OCI-LY7 (cell line): ENCODE measurements at regions not wholly inside any gene's neighbourhood (a gene's known extent, or its start where the extent isn't known, plus 50 kb on each side); places are given as distances from the start of the nearest gene placed in this dataset.

Experiments
- BruUV-seq: library from RNA; stranded (reverse); fragments of 400-500 nt; replicated peaks from 2 replicates; lab custom pipeline; 2021; lab: Mats Ljungman, UMichigan
- CTCF ChIA-PET: fragments of 300-600 bp; sonication (Branson Sonifier 250); formaldehyde crosslinking; loops from one replicate; lab custom pipeline; 2022; ENCODE audit warnings: antibody characterized with exemption; ENCODE audit not compliant: unreplicated experiment; lab: Charles Lee
- POLR2A ChIA-PET: fragments of 300-600 bp; sonication (Branson Sonifier 250); formaldehyde crosslinking; loops from one replicate; lab custom pipeline; 2022; ENCODE audit warnings: antibody characterized with exemption; lab: Charles Lee
- DNase-seq: peaks from one replicate; pipeline ENCODE4 v3.0.0-alpha.2; 2015; ENCODE audit warnings: low spot score
- H2AFZ ChIP-seq: fragments of 200-600 bp; sonication (generic), shearing (Covaris generic); 2 replicates; pipeline ENCODE4 v1.6.1; 2014; ENCODE audit warnings: mild to moderate bottlenecking, antibody characterized with exemption, low read length, moderate library complexity
- H3K27ac ChIP-seq: fragments of 200-600 bp; sonication (generic); 2 replicates; pipeline ENCODE4 v1.5.1; 2014; ENCODE audit warnings: mixed run types, low read depth, mild to moderate bottlenecking, moderate library complexity, low read length, inconsistent platforms; ENCODE audit not compliant: poor library complexity, severe bottlenecking
- H3K36me3 ChIP-seq: fragments of 200-600 bp; sonication (generic); 2 replicates; pipeline ENCODE4 v1.6.1; 2014; ENCODE audit warnings: mild to moderate bottlenecking, antibody characterized with exemption, low read length, moderate library complexity, mixed read lengths; ENCODE audit not compliant: insufficient read depth
- H3K4me1 ChIP-seq: fragments of 200-600 bp; sonication (generic); 2 replicates; pipeline ENCODE4 v1.5.1; 2014; ENCODE audit warnings: mild to moderate bottlenecking, low read length; ENCODE audit not compliant: insufficient read depth, poor library complexity, severe bottlenecking
- H3K4me2 ChIP-seq: fragments of 200-600 bp; sonication (generic); 2 replicates; pipeline ENCODE4 v1.6.1; 2014; ENCODE audit warnings: mild to moderate bottlenecking, low read length
- H3K4me3 ChIP-seq: fragments of 200-600 bp; sonication (generic); 2 replicates; pipeline ENCODE4 v1.5.1; 2014; ENCODE audit warnings: mild to moderate bottlenecking, low read depth, low read length; ENCODE audit not compliant: poor library complexity, severe bottlenecking
- H3K79me2 ChIP-seq: fragments of 200-600 bp; sonication (generic); 2 replicates; pipeline ENCODE4 v1.6.1; 2016; ENCODE audit warnings: low read depth, mild to moderate bottlenecking, low read length, moderate library complexity, mixed read lengths; ENCODE audit not compliant: insufficient read depth
- H3K9me2 ChIP-seq: fragments of 200-600 bp; sonication (generic); 2 replicates; pipeline ENCODE4 v1.6.1; 2016; ENCODE audit warnings: mild to moderate bottlenecking, low read length, mixed read lengths; ENCODE audit not compliant: insufficient read depth
- H3K9me3 ChIP-seq: fragments of 200-600 bp; sonication (generic); 2 replicates; pipeline ENCODE4 v1.6.1; 2014; ENCODE audit warnings: mild to moderate bottlenecking, mixed run types, low read length, mixed read lengths
- H4K20me1 ChIP-seq: fragments of 200-600 bp; sonication (generic); 2 replicates; pipeline ENCODE4 v1.6.1; 2014; ENCODE audit warnings: mild to moderate bottlenecking, antibody characterized with exemption, low read length, moderate library complexity, mixed read lengths; ENCODE audit not compliant: insufficient read depth
- CTCF ChIP-seq: fragments of 200-600 bp; sonication (generic); conservative IDR thresholded peaks from 2 replicates; pipeline ENCODE4 v1.5.1; 2014; ENCODE audit warnings: mild to moderate bottlenecking, antibody characterized with exemption, low read length, moderate library complexity, mixed read lengths
- EZH2phosphoT487 ChIP-seq: fragments of 200-600 bp; sonication (generic); IDR thresholded peaks from 2 replicates; pipeline ENCODE4 v1.6.1; 2018; ENCODE audit warnings: low read depth, borderline replicate concordance, mild to moderate bottlenecking, mixed run types, antibody characterized with exemption, low read length, moderate library complexity, mixed read lengths
- intact Hi-C: fragments of 100-400 bp; cut with micrococcal nuclease; formaldehyde crosslinking; loops from one replicate; pipeline ENCODE4 v1.10.0; 2022; ENCODE audit not compliant: unreplicated experiment

- H4K20me1 ChIP-seq, result no peaks in the 10 kb centered on the region
- H3K4me2 ChIP-seq, result no peak overlapping the region
- ChIA-PET CTCF (no interaction called here), POLR2A (interaction anchor here (1.0 to 2.0 kb wide), 2 partner anchors 9 to 18 kb away, joined by 3 to 8 read pairs; no protein-coding TSS in a partner anchor)
- H3K4me1 ChIP-seq, result peaks cover 11% of the 10 kb centered on the region
- no peak overlapping the region for H3K4me3 ChIP-seq
- DNase-seq, result no peak
- H3K9me2 ChIP-seq, result no peaks in the 10 kb centered on the region
- peak overlapping the region; percentile 17; the same call in 1 of the 2 replicates for H2AFZ ChIP-seq
- peaks cover 4% of the 10 kb centered on the region; the same call in 1 of the 2 replicates for H3K9me3 ChIP-seq
- TF ChIP-seq EZH2phosphoT487, result no peak
- no peak for TF ChIP-seq CTCF
- no peaks in the 10 kb centered on the region for H3K79me2 ChIP-seq
- BruUV-seq, result no TSS peak
- H3K27ac ChIP-seq, result no peak overlapping the region
- intact Hi-C loops, result no loop called here
- H3K36me3 ChIP-seq, result no peaks in the 10 kb centered on the region; the same call in 1 of the 2 replicates
These were observed 680.7 kb downstream of the GALC start for GRCh38 chr14:87312169-87312893.

- H2AFZ ChIP-seq, result no peak overlapping the region
- H3K27ac ChIP-seq, result no peak overlapping the region
- no peak overlapping the region for H3K4me2 ChIP-seq
- TF ChIP-seq CTCF, result no peak
- no peak for TF ChIP-seq EZH2phosphoT487
- peaks cover 4% of the 10 kb centered on the region; the same call in 1 of the 2 replicates for H3K9me3 ChIP-seq
- POLR2A ChIA-PET, result interaction anchor here (0.6 kb wide), 2 partner anchors 24 to 236 kb away, joined by 3 to 4 read pairs; no protein-coding TSS in a partner anchor
- H3K9me2 ChIP-seq, result no peaks in the 10 kb centered on the region
- BruUV-seq, result no TSS peak
- no peaks in the 10 kb centered on the region for H4K20me1 ChIP-seq
- no peaks in the 10 kb centered on the region for H3K79me2 ChIP-seq
- H3K4me3 ChIP-seq, result no peak overlapping the region
- H3K4me1 ChIP-seq, result peaks cover 11% of the 10 kb centered on the region
- intact Hi-C loops, result no loop called here
- no peak for DNase-seq
- CTCF ChIA-PET, result interaction anchor here (0.5 kb wide), 1 partner anchor 10 kb away, joined by 3 read pairs; no protein-coding TSS in a partner anchor
- no peaks in the 10 kb centered on the region for H3K36me3 ChIP-seq
These were observed 683.4 kb downstream of the GALC start for GRCh38 chr14:87309557-87309956.
